ENCODE measurements at regions not wholly inside any gene's neighbourhood (a gene's known extent, or its start where the extent isn't known, plus 50 kb on each side); places are given as distances from the start of the nearest gene placed in this dataset.
"Not testable (repeated sequence)": the region's sequence is repeated elsewhere in the genome, so short reads cannot be mapped to it uniquely, and the experiment has no call there.

- Histone ChIP-seq H3K4me2 (ENCODE audit: low read length) (no peak overlapping the region), H3K79me2 (ENCODE audit: insufficient read depth, low read length) (no peaks in the 10 kb centered on the region), H3K9me2 (ENCODE audit: low read depth, low read length) (no peaks in the 10 kb centered on the region), H3K27me3 (ENCODE audit: insufficient read depth, low read length) (no peaks in the 10 kb centered on the region), H3K9me3 (ENCODE audit: low read length) (0 out of 2 replicates have a peak, but pooled peaks cover 3% of the 10 kb centered on the region), H4K20me1 (ENCODE audit: insufficient read depth, low read length) (no peaks in the 10 kb centered on the region), H3K4me1 (ENCODE audit: insufficient read depth, low read length, severe bottlenecking) (no peaks in the 10 kb centered on the region), H3K9ac (ENCODE audit: low read length) (no peak overlapping the region), H3K4me3 (ENCODE audit: low read depth, low read length, poor library complexity, severe bottlenecking) (no peak overlapping the region), H3K36me3 (ENCODE audit: insufficient read depth, low read length) (no peaks in the 10 kb centered on the region), H3K27ac (ENCODE audit: low read depth, low read length, poor library complexity, severe bottlenecking) (no peak overlapping the region), H2AFZ (ENCODE audit: low read length) (no peak overlapping the region), H3F3A (ENCODE audit: insufficient read depth, low read length) (no peaks in the 10 kb centered on the region)
- TF ChIP-seq CTCF (IDR thresholded peaks at IDR 0.05; ENCODE audit: low read length) (no peak), EZH2 (IDR thresholded peaks at IDR 0.05; ENCODE audit: borderline replicate concordance, low read length) (no peak)
Observed at GRCh38 chr5:53749621-53750020, 189.2 kb downstream of the NDUFS4 start.

- H3K79me2 ChIP-seq (ENCODE audit: insufficient read depth, low read length); H3K9me2 ChIP-seq (ENCODE audit: low read depth, low read length); H3K27ac ChIP-seq (ENCODE audit: low read depth, low read length, poor library complexity, severe bottlenecking); H3K4me2 ChIP-seq (ENCODE audit: low read length); H2AFZ ChIP-seq (ENCODE audit: low read length); H3K4me3 ChIP-seq (ENCODE audit: low read depth, low read length, poor library complexity, severe bottlenecking); H3K4me1 ChIP-seq (ENCODE audit: insufficient read depth, low read length, severe bottlenecking); H3F3A ChIP-seq (ENCODE audit: insufficient read depth, low read length); H3K9me3 ChIP-seq (ENCODE audit: low read length); H3K36me3 ChIP-seq (ENCODE audit: insufficient read depth, low read length); H3K9ac ChIP-seq (ENCODE audit: low read length); H3K27me3 ChIP-seq (ENCODE audit: insufficient read depth, low read length); H4K20me1 ChIP-seq (ENCODE audit: insufficient read depth, low read length): not testable (repeated sequence)
Observed at GRCh38 chr5:53752282-53752681, 191.8 kb downstream of the NDUFS4 start.

GRCh38 chr5:53766673-53767072 is 206.2 kb downstream of the NDUFS4 start:
- H3K4me2 ChIP-seq (ENCODE audit: low read length), result no peak overlapping the region
- H3K9me3 ChIP-seq (ENCODE audit: low read length), result peaks cover 3% of the 10 kb centered on the region; the same call in 1 of the 2 replicates
- H3K27ac ChIP-seq (ENCODE audit: low read depth, low read length, poor library complexity, severe bottlenecking), result no peak overlapping the region
- no peak for TF ChIP-seq CTCF (IDR thresholded peaks at IDR 0.05; ENCODE audit: low read length)
- TF ChIP-seq EZH2 (IDR thresholded peaks at IDR 0.05; ENCODE audit: borderline replicate concordance, low read length), result no peak
- no peak overlapping the region for H3K9ac ChIP-seq (ENCODE audit: low read length)
- H3K79me2 ChIP-seq (ENCODE audit: insufficient read depth, low read length), result no peaks in the 10 kb centered on the region
- no peaks in the 10 kb centered on the region for H3K4me1 ChIP-seq (ENCODE audit: insufficient read depth, low read length, severe bottlenecking)
- no peaks in the 10 kb centered on the region for H3K9me2 ChIP-seq (ENCODE audit: low read depth, low read length)
- no peak overlapping the region for H3K4me3 ChIP-seq (ENCODE audit: low read depth, low read length, poor library complexity, severe bottlenecking)
- no peaks in the 10 kb centered on the region for H3F3A ChIP-seq (ENCODE audit: insufficient read depth, low read length)
- H3K27me3 ChIP-seq (ENCODE audit: insufficient read depth, low read length), result no peaks in the 10 kb centered on the region
- no peaks in the 10 kb centered on the region for H4K20me1 ChIP-seq (ENCODE audit: insufficient read depth, low read length)
- H3K36me3 ChIP-seq (ENCODE audit: insufficient read depth, low read length), result no peaks in the 10 kb centered on the region
- H2AFZ ChIP-seq (ENCODE audit: low read length), result no peak overlapping the region

- Histone ChIP-seq H3K9me3 (ENCODE audit: low read length) (no peaks in the 10 kb centered on the region), H3K9me2 (ENCODE audit: low read depth, low read length) (no peaks in the 10 kb centered on the region), H3K27me3 (ENCODE audit: insufficient read depth, low read length) (no peaks in the 10 kb centered on the region), H3K4me1 (ENCODE audit: insufficient read depth, low read length, severe bottlenecking) (peaks cover 8% of the 10 kb centered on the region), H2AFZ (ENCODE audit: low read length) (no peak overlapping the region), H3K27ac (ENCODE audit: low read depth, low read length, poor library complexity, severe bottlenecking) (no peak overlapping the region), H4K20me1 (ENCODE audit: insufficient read depth, low read length) (no peaks in the 10 kb centered on the region), H3F3A (ENCODE audit: insufficient read depth, low read length) (no peaks in the 10 kb centered on the region), H3K9ac (ENCODE audit: low read length) (no peak overlapping the region), H3K4me2 (ENCODE audit: low read length) (no peak overlapping the region), H3K4me3 (ENCODE audit: low read depth, low read length, poor library complexity, severe bottlenecking) (no peak overlapping the region), H3K79me2 (ENCODE audit: insufficient read depth, low read length) (no peaks in the 10 kb centered on the region), H3K36me3 (ENCODE audit: insufficient read depth, low read length) (no peaks in the 10 kb centered on the region)
- no peak for TF ChIP-seq CTCF (IDR thresholded peaks at IDR 0.05; ENCODE audit: low read length)
- TF ChIP-seq EZH2 (IDR thresholded peaks at IDR 0.05; ENCODE audit: borderline replicate concordance, low read length), result no peak
Observed at GRCh38 chr5:53777864-53778618, 217.6 kb downstream of the NDUFS4 start.

All from OCI-LY1 (cell line).